WTC11 (cell line): ENCODE measurements at regions not wholly inside any gene's neighbourhood (a gene's known extent, or its start where the extent isn't known, plus 50 kb on each side); places are given as distances from the start of the nearest gene placed in this dataset.

Source experiments
- CBFB ChIP-seq: sonication (generic); formaldehyde crosslinking; IDR thresholded peaks from 2 replicates; pipeline ENCODE4 v1.8.1; 2022; ENCODE audit warnings: mild to moderate bottlenecking, low read depth, missing genetic modification reagents
- CREB1 ChIP-seq: sonication (generic); formaldehyde crosslinking; IDR thresholded peaks from 2 replicates; pipeline ENCODE4 v1.8.0; 2023; ENCODE audit warnings: mild to moderate bottlenecking, missing genetic modification reagents
- CTCF ChIP-seq: fragments of 200-600 bp; IDR thresholded peaks from 2 replicates; pipeline ENCODE4 v1.8.0; 2022; ENCODE audit warnings: antibody characterized with exemption
- E2F5 ChIP-seq: sonication (generic); formaldehyde crosslinking; IDR thresholded peaks from 2 replicates; pipeline ENCODE4 v1.8.1; 2022; ENCODE audit warnings: mild to moderate bottlenecking, moderate library complexity, missing genetic modification reagents
- GABPB1 ChIP-seq: sonication (generic); formaldehyde crosslinking; IDR thresholded peaks from 2 replicates; pipeline ENCODE4 v1.8.1; 2023; ENCODE audit warnings: mild to moderate bottlenecking, missing genetic modification reagents
- HMGXB4 ChIP-seq: sonication (generic); formaldehyde crosslinking; IDR thresholded peaks from 2 replicates; pipeline ENCODE4 v1.8.1; 2023; ENCODE audit warnings: mild to moderate bottlenecking, moderate library complexity, missing genetic modification reagents
- JUN ChIP-seq: sonication (generic); formaldehyde crosslinking; IDR thresholded peaks from 2 replicates; pipeline ENCODE4 v1.8.0; 2023; ENCODE audit warnings: mild to moderate bottlenecking, missing genetic modification reagents
- MAX ChIP-seq: sonication (generic); formaldehyde crosslinking; IDR thresholded peaks from 2 replicates; pipeline ENCODE4 v1.8.0; 2022; ENCODE audit warnings: mild to moderate bottlenecking, missing genetic modification reagents
- TEAD4 ChIP-seq: sonication (generic); formaldehyde crosslinking; IDR thresholded peaks from 2 replicates; pipeline ENCODE4 v1.8.0; 2022; ENCODE audit warnings: mild to moderate bottlenecking, missing genetic modification reagents
- USF2 ChIP-seq: sonication (generic); formaldehyde crosslinking; IDR thresholded peaks from 2 replicates; pipeline ENCODE4 v1.8.1; 2023; ENCODE audit warnings: mild to moderate bottlenecking, missing genetic modification reagents, moderate library complexity

GRCh38 chr5:143922718-143923117, 110.8 kb downstream of the HMHB1 start:
- TF ChIP-seq USF2 (CRISPR knock-in tag), result no peak
- no peak for TF ChIP-seq CTCF
- TF ChIP-seq HMGXB4, result no peak
- TF ChIP-seq TEAD4, result no peak
- no peak for TF ChIP-seq E2F5 (CRISPR knock-in tag)
- TF ChIP-seq CREB1 (CRISPR knock-in tag), result no peak
- no peak for TF ChIP-seq JUN (CRISPR knock-in tag)
- TF ChIP-seq MAX (CRISPR knock-in tag), result no peak
- TF ChIP-seq GABPB1, result no peak
- TF ChIP-seq CBFB (CRISPR knock-in tag), result no peak
